ENCODE measurements at regions not wholly inside any gene's neighbourhood (a gene's known extent, or its start where the extent isn't known, plus 50 kb on each side); places are given as distances from the start of the nearest gene placed in this dataset.

DNA sequence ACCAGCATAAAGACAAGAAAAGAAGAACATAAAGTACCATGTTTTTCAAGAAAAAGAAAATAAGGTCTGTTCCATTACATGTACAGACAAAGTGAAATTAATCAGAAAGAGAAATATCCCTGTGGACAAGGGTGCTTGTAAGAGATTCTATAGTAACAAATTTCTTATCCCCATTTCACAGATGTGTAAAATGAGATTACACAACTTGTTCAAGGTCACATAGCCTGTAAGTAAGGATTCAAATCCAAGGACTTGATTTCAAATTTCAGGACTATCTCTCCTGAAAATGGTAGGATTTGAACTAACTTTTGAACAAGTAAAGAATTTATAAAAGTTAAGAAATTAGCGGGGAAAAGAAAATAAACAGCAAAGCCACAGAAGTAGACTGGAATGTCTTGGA, 248.2 kb upstream of the SLC39A10 start:
- Histone ChIP-seq H3K27me3 (ENCODE audit: insufficient read depth, low read length, poor library complexity, severe bottlenecking) (no peaks in the 10 kb centered on the region), H3K4me1 (ENCODE audit: insufficient read depth, low read length) (no peaks in the 10 kb centered on the region), H3K27ac (ENCODE audit: low read depth, low read length) (no peak overlapping the region), H3K9me3 (ENCODE audit: low read length) (no peaks in the 10 kb centered on the region), H3K36me3 (ENCODE audit: insufficient read depth, low read length) (no peaks in the 10 kb centered on the region), H3K4me3 (ENCODE audit: low read length) (no peak overlapping the region)
- Mint-ChIP-seq H3K4me3 (no peak overlapping the region), H3K27ac (no peak overlapping the region), H3K4me1 (no peaks in the 10 kb centered on the region), H3K27me3 (no peaks in the 10 kb centered on the region), H3K36me3 (no peaks in the 10 kb centered on the region), H3K9me3 (no peaks in the 10 kb centered on the region)
- ChIA-PET CTCF (no interaction called here), POLR2A (no interaction called here)
- no peak for DNase-seq

DNA sequence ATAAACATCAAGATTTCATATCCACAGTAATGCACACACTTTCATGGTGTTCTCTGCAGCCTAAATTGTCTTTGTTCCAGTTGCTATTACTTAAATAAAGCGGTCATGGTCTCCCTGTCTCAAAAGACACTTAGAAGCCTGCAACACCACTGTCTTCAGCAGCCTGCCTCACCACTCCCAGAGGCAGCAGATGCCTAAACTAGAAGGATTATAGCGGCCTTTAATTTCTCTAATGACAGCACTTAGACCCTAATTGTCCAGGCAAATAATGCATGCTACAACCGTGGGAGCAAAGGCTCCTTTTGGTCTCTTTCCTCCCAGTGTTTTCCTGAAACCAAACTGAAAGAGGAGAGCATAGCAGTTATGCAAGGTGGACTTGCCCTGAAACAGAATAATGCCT, 248.8 kb upstream of the SLC39A10 start:
- Histone ChIP-seq H3K27ac (ENCODE audit: low read depth, low read length) (no peak overlapping the region), H3K4me1 (ENCODE audit: insufficient read depth, low read length) (no peaks in the 10 kb centered on the region), H3K27me3 (ENCODE audit: insufficient read depth, low read length, poor library complexity, severe bottlenecking) (no peaks in the 10 kb centered on the region), H3K9me3 (ENCODE audit: low read length) (no peaks in the 10 kb centered on the region), H3K36me3 (ENCODE audit: insufficient read depth, low read length) (no peaks in the 10 kb centered on the region), H3K4me3 (ENCODE audit: low read length) (no peak overlapping the region)
- Mint-ChIP-seq H3K27ac (no peak overlapping the region), H3K27me3 (no peaks in the 10 kb centered on the region), H3K36me3 (no peaks in the 10 kb centered on the region), H3K9me3 (no peaks in the 10 kb centered on the region), H3K4me3 (no peak overlapping the region), H3K4me1 (no peaks in the 10 kb centered on the region)
- POLR2A ChIA-PET, result no interaction called here
- no peak for DNase-seq
- CTCF ChIA-PET, result no interaction called here

- Mint-ChIP-seq H3K9me3 (no peaks in the 10 kb centered on the region), H3K4me1 (no peaks in the 10 kb centered on the region), H3K27me3 (no peaks in the 10 kb centered on the region), H3K36me3 (no peaks in the 10 kb centered on the region), H3K4me3 (no peak overlapping the region), H3K27ac (no peak overlapping the region)
- Histone ChIP-seq H3K4me1 (ENCODE audit: insufficient read depth, low read length) (no peaks in the 10 kb centered on the region), H3K4me3 (ENCODE audit: low read length) (no peak overlapping the region), H3K27ac (ENCODE audit: low read depth, low read length) (no peak overlapping the region), H3K36me3 (ENCODE audit: insufficient read depth, low read length) (no peaks in the 10 kb centered on the region), H3K27me3 (ENCODE audit: insufficient read depth, low read length, poor library complexity, severe bottlenecking) (no peaks in the 10 kb centered on the region), H3K9me3 (ENCODE audit: low read length) (no peaks in the 10 kb centered on the region)
- ChIA-PET POLR2A (no interaction called here), CTCF (no interaction called here)
- no peak for DNase-seq
Observed at GRCh38 chr2:195407783-195408182, 249.2 kb upstream of the SLC39A10 start.

- ChIA-PET CTCF (no interaction called here), POLR2A (no interaction called here)
- Mint-ChIP-seq H3K4me3 (no peak overlapping the region), H3K36me3 (no peaks in the 10 kb centered on the region), H3K4me1 (no peaks in the 10 kb centered on the region), H3K27me3 (no peaks in the 10 kb centered on the region), H3K27ac (no peak overlapping the region), H3K9me3 (no peaks in the 10 kb centered on the region)
- Histone ChIP-seq H3K9me3 (ENCODE audit: low read length) (no peaks in the 10 kb centered on the region), H3K4me1 (ENCODE audit: insufficient read depth, low read length) (no peaks in the 10 kb centered on the region), H3K4me3 (ENCODE audit: low read length) (no peak overlapping the region), H3K36me3 (ENCODE audit: insufficient read depth, low read length) (no peaks in the 10 kb centered on the region), H3K27ac (ENCODE audit: low read depth, low read length) (no peak overlapping the region), H3K27me3 (ENCODE audit: insufficient read depth, low read length, poor library complexity, severe bottlenecking) (no peaks in the 10 kb centered on the region)
- no peak for DNase-seq
Observed at GRCh38 chr2:195406886-195407603, 250.0 kb upstream of the SLC39A10 start.

GRCh38 chr2:195404651-195405050, 252.4 kb upstream of the SLC39A10 start:
- Histone ChIP-seq H3K27me3 (ENCODE audit: insufficient read depth, low read length, poor library complexity, severe bottlenecking) (no peaks in the 10 kb centered on the region), H3K4me3 (ENCODE audit: low read length) (no peak overlapping the region), H3K27ac (ENCODE audit: low read depth, low read length) (no peak overlapping the region), H3K36me3 (ENCODE audit: insufficient read depth, low read length) (no peaks in the 10 kb centered on the region), H3K9me3 (ENCODE audit: low read length) (no peaks in the 10 kb centered on the region), H3K4me1 (ENCODE audit: insufficient read depth, low read length) (no peaks in the 10 kb centered on the region)
- Mint-ChIP-seq H3K9me3 (no peaks in the 10 kb centered on the region), H3K4me3 (no peak overlapping the region), H3K27me3 (no peaks in the 10 kb centered on the region), H3K36me3 (no peaks in the 10 kb centered on the region), H3K4me1 (no peaks in the 10 kb centered on the region), H3K27ac (peak overlapping the region in 1 of 8 donors; percentile 7)
- peak in 1 of 5 donors; percentile 4 for DNase-seq
- ChIA-PET POLR2A (no interaction called here), CTCF (interaction anchor here (1.7 kb wide), 1 partner anchor 256 kb away, joined by 7 read pairs; no protein-coding TSS in a partner anchor)

DNA sequence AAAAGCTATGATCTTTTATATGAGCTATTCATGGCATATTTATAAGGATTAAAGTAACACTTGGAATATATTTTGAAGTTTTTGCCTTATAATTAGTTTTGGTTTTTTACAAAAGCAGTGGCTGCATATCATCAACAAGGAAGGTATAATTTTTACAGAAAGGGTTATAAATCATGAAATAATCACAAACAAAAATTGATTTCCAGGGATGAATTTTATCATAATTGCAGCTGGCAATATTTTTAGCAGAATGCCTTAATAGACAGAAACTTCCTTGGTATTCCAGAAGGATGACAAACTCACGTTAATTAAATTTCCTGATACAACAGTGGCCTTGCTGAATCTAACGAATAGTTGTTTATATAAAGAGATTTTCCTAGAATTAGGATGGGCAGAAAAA, 260.5 kb upstream of the SLC39A10 start:
- no peaks in the 10 kb centered on the region for H3K36me3 ChIP-seq (ENCODE audit: insufficient read depth, low read length)
- Mint-ChIP-seq H3K27me3 (peaks cover 0 to 1% of the 10 kb centered on the region in 2 donors), H3K9me3 (no peaks in the 10 kb centered on the region), H3K36me3 (no peaks in the 10 kb centered on the region), H3K4me1 (no peaks in the 10 kb centered on the region), H3K27ac (no peak overlapping the region), H3K4me3 (no peak overlapping the region)
- no peaks in the 10 kb centered on the region for H3K9me3 ChIP-seq (ENCODE audit: low read length)
- ChIA-PET POLR2A (no interaction called here), CTCF (no interaction called here)
- no peak overlapping the region for H3K4me3 ChIP-seq (ENCODE audit: low read length)
- DNase-seq, result no peak
- H3K27me3 ChIP-seq (ENCODE audit: insufficient read depth, low read length, poor library complexity, severe bottlenecking), result no peaks in the 10 kb centered on the region
- no peak overlapping the region for H3K27ac ChIP-seq (ENCODE audit: low read depth, low read length)
- no peaks in the 10 kb centered on the region for H3K4me1 ChIP-seq (ENCODE audit: insufficient read depth, low read length)

DNA sequence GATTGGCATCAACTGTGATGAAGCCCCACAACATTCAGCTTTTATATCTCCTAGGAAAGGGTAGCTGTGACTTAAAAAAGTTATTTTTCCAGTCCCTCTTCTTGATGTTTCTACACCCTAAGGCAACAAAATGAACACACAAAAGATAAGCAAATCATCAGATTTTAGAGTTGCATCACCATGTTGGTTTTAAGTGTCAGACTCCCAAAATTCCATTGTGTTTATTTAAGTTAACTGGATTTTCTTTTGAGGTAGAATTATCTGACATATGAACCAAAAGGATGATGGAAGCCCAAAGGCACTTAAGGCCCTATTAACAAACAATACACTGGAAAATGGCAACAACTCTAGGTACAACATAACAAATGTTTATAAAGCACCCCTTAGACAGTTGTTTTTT, 261.7 kb upstream of the SLC39A10 start:
- Histone ChIP-seq H3K27ac (ENCODE audit: low read depth, low read length) (no peak overlapping the region), H3K4me3 (ENCODE audit: low read length) (no peak overlapping the region), H3K36me3 (ENCODE audit: insufficient read depth, low read length) (no peaks in the 10 kb centered on the region), H3K9me3 (ENCODE audit: low read length) (no peaks in the 10 kb centered on the region), H3K4me1 (ENCODE audit: insufficient read depth, low read length) (no peaks in the 10 kb centered on the region), H3K27me3 (ENCODE audit: insufficient read depth, low read length, poor library complexity, severe bottlenecking) (no peaks in the 10 kb centered on the region)
- Mint-ChIP-seq H3K27me3 (peaks cover 0 to 1% of the 10 kb centered on the region in 2 donors), H3K9me3 (no peaks in the 10 kb centered on the region), H3K4me1 (no peaks in the 10 kb centered on the region), H3K36me3 (no peaks in the 10 kb centered on the region), H3K27ac (no peak overlapping the region), H3K4me3 (no peak overlapping the region)
- CTCF ChIA-PET, result no interaction called here
- POLR2A ChIA-PET, result no interaction called here
- DNase-seq, result no peak

- POLR2A ChIA-PET, result no interaction called here
- Histone ChIP-seq H3K27me3 (ENCODE audit: insufficient read depth, low read length, poor library complexity, severe bottlenecking) (no peaks in the 10 kb centered on the region), H3K4me1 (ENCODE audit: insufficient read depth, low read length) (no peaks in the 10 kb centered on the region), H3K4me3 (ENCODE audit: low read length) (no peak overlapping the region), H3K27ac (ENCODE audit: low read depth, low read length) (no peak overlapping the region), H3K9me3 (ENCODE audit: low read length) (no peaks in the 10 kb centered on the region), H3K36me3 (ENCODE audit: insufficient read depth, low read length) (no peaks in the 10 kb centered on the region)
- CTCF ChIA-PET, result no interaction called here
- Mint-ChIP-seq H3K36me3 (no peaks in the 10 kb centered on the region), H3K27me3 (peaks cover 0 to 1% of the 10 kb centered on the region in 2 donors), H3K9me3 (no peaks in the 10 kb centered on the region), H3K4me3 (no peak overlapping the region), H3K4me1 (no peaks in the 10 kb centered on the region), H3K27ac (no peak overlapping the region)
- DNase-seq, result no peak
Observed at GRCh38 chr2:195392446-195393336, 264.3 kb upstream of the SLC39A10 start.
